SK-N-SH treated with all-trans-retinoic acid at 6 μM for 48 hours (cell line): ENCODE measurements at regions not wholly inside any gene's neighbourhood (a gene's known extent, or its start where the extent isn't known, plus 50 kb on each side); places are given as distances from the start of the nearest gene placed in this dataset.

Experiments used
- ATAC-seq: fragments of 200-7000 bp; cut with Tn5 transposase; 3 replicates; pipeline ENCODE4 v1.9.1; 2020; ENCODE audit warnings: mild to moderate bottlenecking, moderate library complexity
- ARNTL ChIP-seq: fragments of 450-650 bp; formaldehyde crosslinking; IDR thresholded peaks from 2 replicates; pipeline ENCODE4 v1.5.0; 2020; ENCODE audit warnings: low read depth, mild to moderate bottlenecking, moderate library complexity, borderline replicate concordance
- BACH2 ChIP-seq: fragments of 250-450 bp; sonication (Bioruptor Pico); IDR thresholded peaks from 2 replicates; pipeline ENCODE4 v1.9.0; 2021; ENCODE audit warnings: mild to moderate bottlenecking, borderline replicate concordance
- CREB5 ChIP-seq: fragments of 250-450 bp; sonication (Bioruptor Pico); IDR thresholded peaks from 2 replicates; pipeline ENCODE4 v1.5.1; 2020; ENCODE audit warnings: low read depth, mild to moderate bottlenecking, moderate library complexity
- CSDC2 ChIP-seq: fragments of 250-450 bp; sonication (Bioruptor Pico); IDR thresholded peaks from 2 replicates; pipeline ENCODE4 v1.5.0; 2020; ENCODE audit warnings: mild to moderate bottlenecking, moderate library complexity
- CSRNP3 ChIP-seq: fragments of 250-450 bp; sonication (Bioruptor Pico); IDR thresholded peaks from 2 replicates; pipeline ENCODE4 v1.5.1; 2021; ENCODE audit warnings: mild to moderate bottlenecking, moderate library complexity
- ESRRG ChIP-seq: fragments of 250-450 bp; sonication (Bioruptor Pico); IDR thresholded peaks from 2 replicates; pipeline ENCODE4 v1.6.1; 2021; ENCODE audit warnings: mild to moderate bottlenecking
- GLIS3 ChIP-seq: fragments of 250-450 bp; sonication (Bioruptor Pico); IDR thresholded peaks from 2 replicates; pipeline ENCODE4 v1.5.0; 2020; ENCODE audit warnings: mild to moderate bottlenecking, moderate library complexity
- ISL1 ChIP-seq: fragments of 250-450 bp; sonication (Bioruptor Pico); IDR thresholded peaks from 2 replicates; pipeline ENCODE4 v2.1.2; 2022; ENCODE audit warnings: mild to moderate bottlenecking, moderate library complexity
- OSR1 ChIP-seq: fragments of 250-450 bp; sonication (Bioruptor Pico); IDR thresholded peaks from 2 replicates; pipeline ENCODE4 v1.8.0; 2022; ENCODE audit warnings: moderate library complexity, mild to moderate bottlenecking, inconsistent platforms
- SNAI2 ChIP-seq: fragments of 250-450 bp; sonication (Bioruptor Pico); IDR thresholded peaks from 2 replicates; pipeline ENCODE4 v1.5.0; 2020; ENCODE audit warnings: mild to moderate bottlenecking, moderate library complexity
- TCF4 ChIP-seq: fragments of 250-450 bp; sonication (Bioruptor Pico); IDR thresholded peaks from 2 replicates; pipeline ENCODE4 v1.8.0; 2021; ENCODE audit warnings: mild to moderate bottlenecking, moderate library complexity, borderline replicate concordance
- TOX ChIP-seq: fragments of 250-450 bp; sonication (Bioruptor Pico); IDR thresholded peaks from 2 replicates; pipeline ENCODE4 v1.8.0; 2021; ENCODE audit warnings: mild to moderate bottlenecking, moderate library complexity, borderline replicate concordance
- ZC3H10 ChIP-seq: fragments of 250-450 bp; sonication (Bioruptor Pico); IDR thresholded peaks from 2 replicates; pipeline ENCODE4 v1.5.1; 2021; ENCODE audit warnings: mild to moderate bottlenecking, moderate library complexity
- ZFP3 ChIP-seq: fragments of 250-450 bp; sonication (Bioruptor Pico); IDR thresholded peaks from 2 replicates; pipeline ENCODE4 v1.5.0; 2020; ENCODE audit warnings: mild to moderate bottlenecking, moderate library complexity
- ZFP30 ChIP-seq: fragments of 450-650 bp; formaldehyde crosslinking; IDR thresholded peaks from 2 replicates; pipeline ENCODE4 v1.5.0; 2022; ENCODE audit warnings: mild to moderate bottlenecking, moderate library complexity
- ZNF565 ChIP-seq: fragments of 450-650 bp; formaldehyde crosslinking; conservative IDR thresholded peaks from 2 replicates; pipeline ENCODE4 v1.5.0; 2020; ENCODE audit warnings: low read depth, mild to moderate bottlenecking, moderate library complexity
- ZNF70 ChIP-seq: fragments of 450-650 bp; formaldehyde crosslinking; IDR thresholded peaks from 2 replicates; pipeline ENCODE4 v1.5.0; 2020; ENCODE audit warnings: mild to moderate bottlenecking, moderate library complexity
- ZNF8 ChIP-seq: fragments of 450-650 bp; formaldehyde crosslinking; IDR thresholded peaks from 2 replicates; pipeline ENCODE4 v1.5.0; 2020; ENCODE audit warnings: mild to moderate bottlenecking, moderate library complexity
- TF ChIP-seq, protein P1 (sequence below): fragments of 250-450 bp; sonication (Bioruptor Pico); IDR thresholded peaks from 2 replicates; pipeline ENCODE4 v1.8.0; 2021; ENCODE audit warnings: low read depth, mild to moderate bottlenecking, moderate library complexity, borderline replicate concordance

GRCh38 chr21:17191346-17191993 lies 321.4 kb upstream of the CXADR start (continued):
- no peak for TF ChIP-seq CREB5
- TF ChIP-seq BACH2 (CRISPR knock-in tag) = no peak

DNA sequence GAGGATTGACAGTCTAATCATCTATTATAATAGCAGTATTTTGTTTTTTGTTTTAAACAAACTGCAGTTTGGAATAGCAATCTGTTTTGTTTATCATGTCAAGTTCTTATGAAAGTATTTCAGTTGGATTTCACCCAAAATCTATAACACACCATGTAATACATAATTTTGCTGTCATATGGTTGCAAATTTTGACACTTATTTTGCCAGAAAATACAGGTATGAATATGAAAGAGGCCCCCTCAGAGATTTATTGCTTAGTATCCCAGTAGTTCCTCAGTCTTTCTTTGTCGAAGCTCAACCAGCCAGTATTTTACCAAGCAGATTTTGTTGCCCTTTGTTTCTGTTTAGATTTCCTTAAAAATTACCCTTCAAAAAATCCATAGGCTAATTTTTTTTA lies 317.5 kb upstream of the CXADR start:
- no peak for ATAC-seq
- no peak for TF ChIP-seq GLIS3 (CRISPR knock-in tag)
- no peak for TF ChIP-seq OSR1 (CRISPR knock-in tag)
- no peak for TF ChIP-seq ZFP30 (CRISPR knock-in tag)
- no peak for TF ChIP-seq ZC3H10 (CRISPR knock-in tag)
- TF ChIP-seq, protein P1, sequence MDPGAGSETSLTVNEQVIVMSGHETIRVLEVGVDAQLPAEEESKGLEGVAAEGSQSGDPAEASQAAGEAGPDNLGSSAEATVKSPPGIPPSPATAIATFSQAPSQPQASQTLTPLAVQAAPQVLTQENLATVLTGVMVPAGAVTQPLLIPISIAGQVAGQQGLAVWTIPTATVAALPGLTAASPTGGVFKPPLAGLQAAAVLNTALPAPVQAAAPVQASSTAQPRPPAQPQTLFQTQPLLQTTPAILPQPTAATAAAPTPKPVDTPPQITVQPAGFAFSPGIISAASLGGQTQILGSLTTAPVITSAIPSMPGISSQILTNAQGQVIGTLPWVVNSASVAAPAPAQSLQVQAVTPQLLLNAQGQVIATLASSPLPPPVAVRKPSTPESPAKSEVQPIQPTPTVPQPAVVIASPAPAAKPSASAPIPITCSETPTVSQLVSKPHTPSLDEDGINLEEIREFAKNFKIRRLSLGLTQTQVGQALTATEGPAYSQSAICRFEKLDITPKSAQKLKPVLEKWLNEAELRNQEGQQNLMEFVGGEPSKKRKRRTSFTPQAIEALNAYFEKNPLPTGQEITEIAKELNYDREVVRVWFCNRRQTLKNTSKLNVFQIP (CRISPR knock-in tag) = no peak
- TF ChIP-seq ARNTL = no peak
- TF ChIP-seq CSDC2 = no peak
- TF ChIP-seq ESRRG (CRISPR knock-in tag) = no peak
- no peak for TF ChIP-seq CREB5
- no peak for TF ChIP-seq ZFP3
- TF ChIP-seq ZNF565 = no peak
- no peak for TF ChIP-seq ZNF8
- no peak for TF ChIP-seq ZNF70 (CRISPR knock-in tag)
- TF ChIP-seq, all 23 proteins: peak for 0

GRCh38 chr21:17195976-17196375 lies 316.9 kb upstream of the CXADR start:
- no peak for TF ChIP-seq CSRNP3
- TF ChIP-seq, protein P1 (CRISPR knock-in tag) = no peak
- TF ChIP-seq, all 23 proteins: peak for 0
- no peak for ATAC-seq

GRCh38 chr21:17196623-17197022 lies 316.2 kb upstream of the CXADR start:
- ATAC-seq = no peak
- TF ChIP-seq CSRNP3 (no peak), SNAI2 (no peak)

DNA sequence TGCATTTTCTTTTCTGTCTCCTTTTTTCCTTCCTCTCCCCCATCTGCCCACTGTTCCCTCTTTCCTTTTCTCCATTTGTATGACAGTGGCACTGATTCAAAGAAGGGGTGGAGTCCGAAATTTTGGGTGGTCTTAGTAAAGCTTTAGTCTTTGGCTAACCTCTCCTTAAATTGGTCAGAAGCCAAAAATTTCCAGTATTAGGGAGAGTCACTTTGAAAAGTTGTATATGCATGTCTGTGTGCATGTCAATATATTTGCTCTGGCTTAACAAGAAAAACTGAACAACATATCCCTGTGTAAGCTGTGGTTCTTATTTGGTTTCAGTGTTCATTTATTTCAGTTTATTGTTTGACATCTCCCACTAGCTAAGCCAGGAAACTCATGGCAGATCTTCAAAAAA lies 314.8 kb upstream of the CXADR start:
- no peak for ATAC-seq
- TF ChIP-seq ZFP3 = no peak
- no peak for TF ChIP-seq GLIS3 (CRISPR knock-in tag)
- TF ChIP-seq BACH2 (CRISPR knock-in tag) = no peak
- no peak for TF ChIP-seq ESRRG (CRISPR knock-in tag)
- TF ChIP-seq ZNF8 = no peak
- no peak for TF ChIP-seq TOX
- TF ChIP-seq OSR1 (CRISPR knock-in tag) = no peak
- TF ChIP-seq CSRNP3 = no peak
- no peak for TF ChIP-seq ZNF565
- TF ChIP-seq TCF4 (CRISPR knock-in tag) = no peak
- TF ChIP-seq ZFP30 (CRISPR knock-in tag) = no peak
- TF ChIP-seq SNAI2 = no peak
- no peak for TF ChIP-seq ARNTL
- no peak for TF ChIP-seq CSDC2
- no peak for TF ChIP-seq CREB5
- no peak for TF ChIP-seq ISL1 (CRISPR knock-in tag)
- no peak for TF ChIP-seq ZNF70 (CRISPR knock-in tag)
- TF ChIP-seq, protein P1 (CRISPR knock-in tag) = no peak
